ENCODE measurements at regions not wholly inside any gene's neighbourhood (a gene's known extent, or its start where the extent isn't known, plus 50 kb on each side); places are given as distances from the start of the nearest gene placed in this dataset.

DNA sequence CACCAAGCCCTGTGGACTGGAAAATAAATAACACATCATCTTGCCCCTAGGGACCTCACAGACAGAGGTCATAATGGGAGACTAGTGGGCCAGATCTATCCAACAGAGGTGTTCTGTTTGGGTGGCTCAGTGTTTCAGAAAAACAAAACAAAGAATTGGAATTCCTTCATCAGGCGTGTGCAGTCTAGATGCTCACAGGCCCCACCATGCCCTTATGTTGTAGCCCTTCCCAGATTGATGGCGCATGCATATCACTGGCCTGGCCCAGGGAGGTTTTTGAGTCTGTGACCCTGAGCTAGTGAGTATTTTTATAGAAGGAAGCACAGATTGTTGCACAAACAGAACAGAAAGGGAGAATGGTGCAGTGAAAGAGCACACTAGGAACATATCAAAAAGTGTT is 859.6 kb downstream of the BCL11B start (continued):
- no peak for TF ChIP-seq MXI1 (conservative IDR thresholded peaks at IDR 0.05; ENCODE audit: poor library complexity, severe bottlenecking)
- TF ChIP-seq RAD21 (conservative IDR thresholded peaks at IDR 0.05), result no peak

DNA sequence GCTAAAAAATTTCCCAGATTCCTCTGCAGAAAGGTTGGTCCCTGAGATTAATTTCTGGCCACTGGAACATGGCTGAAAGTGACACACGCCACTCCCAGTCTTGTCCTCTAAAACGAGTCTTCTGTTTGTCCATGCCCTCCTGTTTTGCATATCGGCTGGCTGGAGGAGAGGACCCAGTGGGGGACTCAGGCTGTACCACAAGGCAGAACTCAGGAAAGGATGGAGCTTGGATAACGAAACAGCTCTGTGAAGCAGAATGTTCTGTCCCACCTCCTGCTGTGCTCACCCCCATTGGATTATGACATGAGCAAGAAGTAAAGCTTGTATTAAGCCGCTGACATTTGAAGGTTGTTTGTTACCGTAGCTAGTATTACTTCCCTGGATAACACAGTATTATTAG is 856.2 kb downstream of the BCL11B start:
- H3K4me2 ChIP-seq (ENCODE audit: low read length), result no peak overlapping the region
- H3K9ac ChIP-seq (ENCODE audit: low read length), result no peak overlapping the region
- no peaks in the 10 kb centered on the region for H3F3A ChIP-seq (ENCODE audit: insufficient read depth, low read length, poor library complexity, severe bottlenecking)
- no peaks in the 10 kb centered on the region for H4K20me1 ChIP-seq (ENCODE audit: insufficient read depth)
- no peak overlapping the region for H2AFZ ChIP-seq (ENCODE audit: low read depth, low read length)
- H3K27ac ChIP-seq (ENCODE audit: low read length), result no peak overlapping the region
- no peaks in the 10 kb centered on the region for H3K9me3 ChIP-seq (ENCODE audit: low read length)
- H3K36me3 ChIP-seq (ENCODE audit: insufficient read depth, low read length), result no peaks in the 10 kb centered on the region
- no peaks in the 10 kb centered on the region for H3K79me2 ChIP-seq (replicated peaks; ENCODE audit: insufficient read depth, low read length)
- no peak for TF ChIP-seq EZH2 (IDR thresholded peaks at IDR 0.05; ENCODE audit: borderline replicate concordance, insufficient read depth, low read length, poor library complexity, severe bottlenecking)
- TF ChIP-seq, protein P1, sequence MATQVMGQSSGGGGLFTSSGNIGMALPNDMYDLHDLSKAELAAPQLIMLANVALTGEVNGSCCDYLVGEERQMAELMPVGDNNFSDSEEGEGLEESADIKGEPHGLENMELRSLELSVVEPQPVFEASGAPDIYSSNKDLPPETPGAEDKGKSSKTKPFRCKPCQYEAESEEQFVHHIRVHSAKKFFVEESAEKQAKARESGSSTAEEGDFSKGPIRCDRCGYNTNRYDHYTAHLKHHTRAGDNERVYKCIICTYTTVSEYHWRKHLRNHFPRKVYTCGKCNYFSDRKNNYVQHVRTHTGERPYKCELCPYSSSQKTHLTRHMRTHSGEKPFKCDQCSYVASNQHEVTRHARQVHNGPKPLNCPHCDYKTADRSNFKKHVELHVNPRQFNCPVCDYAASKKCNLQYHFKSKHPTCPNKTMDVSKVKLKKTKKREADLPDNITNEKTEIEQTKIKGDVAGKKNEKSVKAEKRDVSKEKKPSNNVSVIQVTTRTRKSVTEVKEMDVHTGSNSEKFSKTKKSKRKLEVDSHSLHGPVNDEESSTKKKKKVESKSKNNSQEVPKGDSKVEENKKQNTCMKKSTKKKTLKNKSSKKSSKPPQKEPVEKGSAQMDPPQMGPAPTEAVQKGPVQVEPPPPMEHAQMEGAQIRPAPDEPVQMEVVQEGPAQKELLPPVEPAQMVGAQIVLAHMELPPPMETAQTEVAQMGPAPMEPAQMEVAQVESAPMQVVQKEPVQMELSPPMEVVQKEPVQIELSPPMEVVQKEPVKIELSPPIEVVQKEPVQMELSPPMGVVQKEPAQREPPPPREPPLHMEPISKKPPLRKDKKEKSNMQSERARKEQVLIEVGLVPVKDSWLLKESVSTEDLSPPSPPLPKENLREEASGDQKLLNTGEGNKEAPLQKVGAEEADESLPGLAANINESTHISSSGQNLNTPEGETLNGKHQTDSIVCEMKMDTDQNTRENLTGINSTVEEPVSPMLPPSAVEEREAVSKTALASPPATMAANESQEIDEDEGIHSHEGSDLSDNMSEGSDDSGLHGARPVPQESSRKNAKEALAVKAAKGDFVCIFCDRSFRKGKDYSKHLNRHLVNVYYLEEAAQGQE (IDR thresholded peaks at IDR 0.05; ENCODE audit: borderline replicate concordance), result no peak
- no peaks in the 10 kb centered on the region for H3K27me3 ChIP-seq (ENCODE audit: insufficient read depth, low read depth, low read length)
- no peaks in the 10 kb centered on the region for H3K9me2 ChIP-seq (ENCODE audit: insufficient read depth, low read length)
- H3K4me3 ChIP-seq (ENCODE audit: low read length), result no peak overlapping the region

DNA sequence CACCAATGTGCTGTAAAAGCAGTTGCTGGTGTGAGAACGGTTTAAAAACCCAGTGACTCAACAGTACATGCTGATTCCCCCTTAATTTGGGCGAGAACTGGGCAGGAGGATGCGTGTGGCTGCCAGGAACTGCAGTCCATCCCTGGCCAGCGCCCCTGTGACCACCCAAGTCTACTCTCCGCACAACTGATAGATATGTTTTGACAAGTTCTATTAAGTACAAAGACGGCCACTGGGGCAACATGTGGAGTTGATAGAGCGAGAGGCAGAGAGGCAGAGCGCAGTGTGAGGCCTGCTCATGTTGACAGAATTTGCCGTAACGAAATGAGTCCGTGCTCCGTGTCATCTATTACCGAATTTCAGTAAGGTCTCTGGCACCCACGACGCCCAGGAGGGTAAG is 855.0 kb downstream of the BCL11B start:
- Histone ChIP-seq H2AFZ (ENCODE audit: low read depth, low read length) (no peak overlapping the region), H3K4me3 (ENCODE audit: low read length) (no peak overlapping the region), H3K9ac (ENCODE audit: low read length) (no peak overlapping the region), H3K27me3 (ENCODE audit: insufficient read depth, low read depth, low read length) (no peaks in the 10 kb centered on the region), H3K36me3 (ENCODE audit: insufficient read depth, low read length) (no peaks in the 10 kb centered on the region), H3K4me2 (ENCODE audit: low read length) (no peak overlapping the region), H3K9me3 (ENCODE audit: low read length) (no peaks in the 10 kb centered on the region), H3K9me2 (ENCODE audit: insufficient read depth, low read length) (no peaks in the 10 kb centered on the region), H3K79me2 (replicated peaks; ENCODE audit: insufficient read depth, low read length) (no peaks in the 10 kb centered on the region), H3K27ac (ENCODE audit: low read length) (no peak overlapping the region), H3F3A (ENCODE audit: insufficient read depth, low read length, poor library complexity, severe bottlenecking) (no peaks in the 10 kb centered on the region), H4K20me1 (ENCODE audit: insufficient read depth) (no peaks in the 10 kb centered on the region)
- TF ChIP-seq MXI1 (conservative IDR thresholded peaks at IDR 0.05; ENCODE audit: poor library complexity, severe bottlenecking), result no peak
- TF ChIP-seq, protein P1 (IDR thresholded peaks at IDR 0.05; ENCODE audit: borderline replicate concordance), result no peak
- TF ChIP-seq SMC3 (conservative IDR thresholded peaks at IDR 0.05; ENCODE audit: poor library complexity), result no peak
- no peak for TF ChIP-seq RAD21 (conservative IDR thresholded peaks at IDR 0.05)
- no peak for TF ChIP-seq TAF1 (IDR thresholded peaks at IDR 0.05; ENCODE audit: low read depth)
- TF ChIP-seq, protein P2, sequence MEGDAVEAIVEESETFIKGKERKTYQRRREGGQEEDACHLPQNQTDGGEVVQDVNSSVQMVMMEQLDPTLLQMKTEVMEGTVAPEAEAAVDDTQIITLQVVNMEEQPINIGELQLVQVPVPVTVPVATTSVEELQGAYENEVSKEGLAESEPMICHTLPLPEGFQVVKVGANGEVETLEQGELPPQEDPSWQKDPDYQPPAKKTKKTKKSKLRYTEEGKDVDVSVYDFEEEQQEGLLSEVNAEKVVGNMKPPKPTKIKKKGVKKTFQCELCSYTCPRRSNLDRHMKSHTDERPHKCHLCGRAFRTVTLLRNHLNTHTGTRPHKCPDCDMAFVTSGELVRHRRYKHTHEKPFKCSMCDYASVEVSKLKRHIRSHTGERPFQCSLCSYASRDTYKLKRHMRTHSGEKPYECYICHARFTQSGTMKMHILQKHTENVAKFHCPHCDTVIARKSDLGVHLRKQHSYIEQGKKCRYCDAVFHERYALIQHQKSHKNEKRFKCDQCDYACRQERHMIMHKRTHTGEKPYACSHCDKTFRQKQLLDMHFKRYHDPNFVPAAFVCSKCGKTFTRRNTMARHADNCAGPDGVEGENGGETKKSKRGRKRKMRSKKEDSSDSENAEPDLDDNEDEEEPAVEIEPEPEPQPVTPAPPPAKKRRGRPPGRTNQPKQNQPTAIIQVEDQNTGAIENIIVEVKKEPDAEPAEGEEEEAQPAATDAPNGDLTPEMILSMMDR (IDR thresholded peaks at IDR 0.05; ENCODE audit: poor library complexity, severe bottlenecking), result no peak

All from neural cell (in vitro differentiated cells).